ENCODE measurements at regions not wholly inside any gene's neighbourhood (a gene's known extent, or its start where the extent isn't known, plus 50 kb on each side); places are given as distances from the start of the nearest gene placed in this dataset.

DNA sequence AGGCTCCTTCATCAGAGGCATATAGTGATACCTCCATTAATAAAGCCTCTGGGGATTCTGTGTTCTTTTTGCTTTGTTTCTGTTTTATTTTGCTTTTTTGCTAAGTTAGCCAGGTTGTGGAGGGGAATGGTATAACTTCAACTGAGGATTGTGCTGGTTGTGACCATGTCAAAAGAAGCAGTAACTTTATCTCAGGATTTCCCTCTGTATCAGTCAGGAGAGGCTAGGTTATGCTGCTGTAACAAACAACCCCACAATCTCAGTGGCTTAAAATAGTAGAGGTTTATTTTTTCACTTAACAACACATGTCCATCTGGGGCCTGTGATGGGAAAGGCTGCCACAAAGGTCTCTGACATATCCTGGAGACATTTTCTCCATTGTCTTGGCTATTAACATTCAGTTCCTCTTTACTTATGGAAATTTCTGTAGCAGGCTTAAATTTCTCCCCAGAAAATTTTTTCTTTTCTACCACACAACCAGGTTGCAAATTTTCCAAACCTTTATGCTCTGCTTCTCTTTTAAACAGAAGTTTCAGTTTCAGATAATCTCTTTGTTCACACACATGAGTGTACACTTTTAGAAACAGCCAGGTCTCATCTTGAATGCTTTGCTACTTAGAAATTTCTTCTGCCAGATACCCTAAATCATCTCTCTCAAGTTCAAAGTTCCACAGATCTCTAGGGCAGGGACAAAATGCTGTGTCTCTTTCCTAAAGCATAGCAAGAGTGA is 64.7 kb downstream of the UCHL1 start:
- H3K27ac ChIP-seq: no peak overlapping the region
- TF ChIP-seq, protein P1, sequence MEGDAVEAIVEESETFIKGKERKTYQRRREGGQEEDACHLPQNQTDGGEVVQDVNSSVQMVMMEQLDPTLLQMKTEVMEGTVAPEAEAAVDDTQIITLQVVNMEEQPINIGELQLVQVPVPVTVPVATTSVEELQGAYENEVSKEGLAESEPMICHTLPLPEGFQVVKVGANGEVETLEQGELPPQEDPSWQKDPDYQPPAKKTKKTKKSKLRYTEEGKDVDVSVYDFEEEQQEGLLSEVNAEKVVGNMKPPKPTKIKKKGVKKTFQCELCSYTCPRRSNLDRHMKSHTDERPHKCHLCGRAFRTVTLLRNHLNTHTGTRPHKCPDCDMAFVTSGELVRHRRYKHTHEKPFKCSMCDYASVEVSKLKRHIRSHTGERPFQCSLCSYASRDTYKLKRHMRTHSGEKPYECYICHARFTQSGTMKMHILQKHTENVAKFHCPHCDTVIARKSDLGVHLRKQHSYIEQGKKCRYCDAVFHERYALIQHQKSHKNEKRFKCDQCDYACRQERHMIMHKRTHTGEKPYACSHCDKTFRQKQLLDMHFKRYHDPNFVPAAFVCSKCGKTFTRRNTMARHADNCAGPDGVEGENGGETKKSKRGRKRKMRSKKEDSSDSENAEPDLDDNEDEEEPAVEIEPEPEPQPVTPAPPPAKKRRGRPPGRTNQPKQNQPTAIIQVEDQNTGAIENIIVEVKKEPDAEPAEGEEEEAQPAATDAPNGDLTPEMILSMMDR (IDR thresholded peaks at IDR 0.05): no peak
- no peak for TF ChIP-seq POLR2A (IDR thresholded peaks at IDR 0.05)
- intact Hi-C loops (cut with DNase I; ENCODE audit: low total_unique reads): no loop called here
- H3K27me3 ChIP-seq: no peaks in the 10 kb centered on the region
- no peak overlapping the region for H3K4me3 ChIP-seq
- H3K9me3 ChIP-seq: no peaks in the 10 kb centered on the region
- no peaks in the 10 kb centered on the region for H3K4me1 ChIP-seq
- no peak for DNase-seq
- no peaks in the 10 kb centered on the region for H3K36me3 ChIP-seq (ENCODE audit: low read depth, missing control alignments)

DNA sequence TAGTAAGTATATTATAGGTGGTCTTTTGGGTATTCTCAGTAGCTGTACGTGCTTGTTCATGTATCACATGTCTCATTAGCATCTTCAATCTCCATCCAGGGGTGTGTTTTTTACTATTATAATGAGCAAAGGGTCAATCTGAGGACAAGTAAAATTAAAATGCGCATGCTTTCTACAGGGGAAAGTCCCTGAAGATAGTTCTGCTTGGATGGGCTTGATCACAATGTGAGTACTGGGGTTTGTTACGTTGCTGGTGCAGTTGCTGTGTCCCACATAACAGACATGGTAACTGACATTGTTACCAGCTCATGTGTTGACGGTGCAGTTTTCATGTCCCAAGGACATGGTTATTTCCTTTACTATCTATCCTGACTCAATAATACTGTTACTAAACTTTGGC is 65.9 kb downstream of the UCHL1 start:
- WGBS, 2 donors: 87 to 90% methylated on average over 4 of the region's 4 CpGs
- Histone ChIP-seq H3K9me3 (no peaks in the 10 kb centered on the region), H3K4me3 (no peak overlapping the region), H3K36me3 (ENCODE audit: low read depth, missing control alignments) (no peaks in the 10 kb centered on the region), H3K27me3 (no peaks in the 10 kb centered on the region), H3K27ac (no peak overlapping the region), H3K4me1 (no peaks in the 10 kb centered on the region)
- TF ChIP-seq POLR2A (IDR thresholded peaks at IDR 0.05): no peak
- TF ChIP-seq, protein P1 (IDR thresholded peaks at IDR 0.05): no peak
- DNase-seq: no peak
- intact Hi-C loops (cut with DNase I; ENCODE audit: low total_unique reads): no loop called here

DNA sequence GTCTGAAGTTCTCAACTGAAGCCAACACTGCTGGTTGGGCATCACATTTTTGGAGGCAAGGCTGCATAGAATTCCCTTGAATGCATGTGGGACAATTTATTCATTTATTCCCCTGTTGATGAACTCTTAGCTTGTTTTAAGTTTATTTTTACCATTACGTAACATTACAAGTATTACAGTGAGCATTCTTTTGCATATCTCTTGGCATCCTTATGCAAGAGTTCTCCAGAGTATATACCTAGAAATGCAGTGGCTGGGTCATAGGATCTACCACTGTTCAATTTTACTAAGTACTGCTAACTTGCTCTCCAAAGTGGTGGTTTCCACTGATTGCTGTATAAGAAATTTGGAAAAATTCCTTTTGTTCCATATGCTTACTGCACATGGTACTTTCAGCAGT is 66.5 kb downstream of the UCHL1 start:
- 88% methylated on average over 1 of the region's 1 CpG for WGBS, 2 donors
- no peaks in the 10 kb centered on the region for H3K36me3 ChIP-seq (ENCODE audit: low read depth, missing control alignments)
- intact Hi-C loops (cut with DNase I; ENCODE audit: low total_unique reads): no loop called here

DNA sequence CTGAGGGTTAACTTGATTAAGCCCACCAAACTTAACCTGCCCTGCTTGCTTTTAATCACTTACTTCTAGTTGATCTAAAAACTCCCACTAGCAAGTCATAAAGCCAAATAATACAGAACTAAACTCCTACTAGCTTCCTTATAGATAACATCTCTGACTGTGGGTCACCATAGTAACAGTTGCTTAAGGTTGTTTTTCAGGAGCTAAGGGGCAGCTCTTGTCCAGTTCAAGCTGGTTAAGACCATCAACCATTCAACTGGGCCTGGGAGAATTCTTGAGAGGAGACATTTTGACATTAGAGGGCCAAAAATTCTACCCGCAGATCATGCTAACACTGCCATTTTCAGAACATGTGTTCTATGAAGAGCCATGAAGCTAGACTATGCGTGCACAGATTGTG is 67.0 kb downstream of the UCHL1 start:
- no peak overlapping the region for H3K4me3 ChIP-seq
- 97 to 98% methylated on average over 2 of the region's 2 CpGs for WGBS, 2 donors
- DNase-seq: no peak

More for the DNA sequence above, 66.5 kb downstream of the UCHL1 start:
- H3K9me3 ChIP-seq: no peaks in the 10 kb centered on the region
- H3K27me3 ChIP-seq: no peaks in the 10 kb centered on the region
- TF ChIP-seq POLR2A (IDR thresholded peaks at IDR 0.05): no peak
- TF ChIP-seq, protein P1 (IDR thresholded peaks at IDR 0.05): no peak
- no peaks in the 10 kb centered on the region for H3K4me1 ChIP-seq
- DNase-seq: no peak
- no peak overlapping the region for H3K4me3 ChIP-seq
- H3K27ac ChIP-seq: no peak overlapping the region

More for the DNA sequence above, 67.0 kb downstream of the UCHL1 start:
- H3K27ac ChIP-seq: no peak overlapping the region
- H3K27me3 ChIP-seq: no peaks in the 10 kb centered on the region
- no peaks in the 10 kb centered on the region for H3K9me3 ChIP-seq
- intact Hi-C loops (cut with DNase I; ENCODE audit: low total_unique reads): no loop called here
- TF ChIP-seq, protein P1 (IDR thresholded peaks at IDR 0.05): no peak
- no peak for TF ChIP-seq POLR2A (IDR thresholded peaks at IDR 0.05)
- H3K36me3 ChIP-seq (ENCODE audit: low read depth, missing control alignments): no peaks in the 10 kb centered on the region
- no peaks in the 10 kb centered on the region for H3K4me1 ChIP-seq
